Epithelial cell of esophagus (primary cell): ENCODE measurements at regions not wholly inside any gene's neighbourhood (a gene's known extent, or its start where the extent isn't known, plus 50 kb on each side); places are given as distances from the start of the nearest gene placed in this dataset.

Experiments used
- DNase-seq: peaks from one replicate; pipeline ENCODE4 v3.0.0; 2010; ENCODE audit warnings: low read depth
- H3K4me3 ChIP-seq: 2 replicates; pipeline ENCODE4 v1.5.1; 2011; ENCODE audit warnings: mild to moderate bottlenecking, low read length, control low read depth
- CTCF ChIP-seq: IDR thresholded peaks from 2 replicates; pipeline ENCODE4 v1.5.1; 2011; ENCODE audit warnings: low read depth, mild to moderate bottlenecking, low read length, control low read depth, inconsistent platforms; ENCODE audit not compliant: insufficient read depth; ENCODE audit errors: missing control alignments

GRCh38 chr9:136611606-136612005, 51.1 kb upstream of the EGFL7 start:
- TF ChIP-seq CTCF = no peak
- DNase-seq = no peak
- no peak overlapping the region for H3K4me3 ChIP-seq

- DNase-seq = no peak
- H3K4me3 ChIP-seq = no peak overlapping the region
- no peak for TF ChIP-seq CTCF
Observed at GRCh38 chr9:136611119-136611518, 51.6 kb upstream of the EGFL7 start.

GRCh38 chr9:136610426-136610825, 52.3 kb upstream of the EGFL7 start:
- DNase-seq = no peak
- TF ChIP-seq CTCF = no peak
- no peak overlapping the region for H3K4me3 ChIP-seq

- no peak for DNase-seq
- no peak for TF ChIP-seq CTCF
- H3K4me3 ChIP-seq = no peak overlapping the region
Observed at GRCh38 chr9:136609838-136610311, 52.8 kb upstream of the EGFL7 start.

GRCh38 chr9:136609160-136609475, 53.6 kb upstream of the EGFL7 start:
- no peak for DNase-seq
- H3K4me3 ChIP-seq = no peak overlapping the region
- TF ChIP-seq CTCF = no peak

- no peak for DNase-seq
- H3K4me3 ChIP-seq = no peak overlapping the region
- no peak for TF ChIP-seq CTCF
Observed at GRCh38 chr9:136608348-136609159, 54.2 kb upstream of the EGFL7 start.

- TF ChIP-seq CTCF = no peak
- H3K4me3 ChIP-seq = no peak overlapping the region
- no peak for DNase-seq
Observed at GRCh38 chr9:136607334-136607919, 55.3 kb upstream of the EGFL7 start.
